ENCODE measurements at regions not wholly inside any gene's neighbourhood (a gene's known extent, or its start where the extent isn't known, plus 50 kb on each side); places are given as distances from the start of the nearest gene placed in this dataset.

DNA sequence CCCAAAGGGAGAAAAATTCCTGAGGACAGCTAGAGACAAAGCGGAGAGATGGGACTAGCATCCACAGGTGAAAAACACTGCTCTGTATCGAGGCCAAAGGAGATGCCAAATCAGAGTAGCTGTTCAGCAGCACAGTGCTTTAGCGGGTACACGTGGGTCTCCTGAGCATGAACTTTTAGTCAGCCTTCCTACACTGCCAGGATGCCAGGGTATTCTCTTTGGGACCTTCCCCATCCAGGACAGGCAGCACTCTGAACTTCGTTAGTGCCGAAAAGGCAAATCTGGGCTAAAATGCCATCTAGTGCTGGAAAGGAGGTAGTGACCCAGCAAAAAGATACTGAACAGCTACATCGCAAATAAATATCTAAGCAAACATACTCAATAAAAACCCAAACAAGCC lies 64.9 kb downstream of the C6orf58 start:
- peak; percentile 36 for DNase-seq
